HepG2 (cell line): ENCODE measurements at regions not wholly inside any gene's neighbourhood (a gene's known extent, or its start where the extent isn't known, plus 50 kb on each side); places are given as distances from the start of the nearest gene placed in this dataset.

Source experiments
- ATAC-seq: fragments of 200-7000 bp; cut with Tn5 transposase; 3 replicates; pipeline ENCODE4 v1.9.1; 2020; ENCODE audit warnings: mild to moderate bottlenecking, moderate library complexity
- BruUV-seq: library from RNA; stranded (reverse); fragments of 400-500 nt; replicated peaks from 2 replicates; lab custom pipeline; 2021; lab: Mats Ljungman, UMichigan
- CTCF ChIA-PET: fragments of 300-600 bp; formaldehyde crosslinking; extraction: SDS; loops from one replicate; lab custom pipeline; 2021; ENCODE audit warnings: low total read pairs, inconsistent platforms, low intra/inter-chr PET ratio; lab: Yijun Ruan, JAX
- POLR2A ChIA-PET: fragments of 350-600 bp; sonication (Branson Sonifier 250); formaldehyde crosslinking; loops from one replicate; lab custom pipeline; 2020; ENCODE audit warnings: antibody characterized with exemption, inconsistent platforms; lab: Yijun Ruan, JAX
- DNase-seq: peaks from one replicate; pipeline ENCODE4 v3.0.0-alpha.2; 2015; ENCODE audit warnings: low spot score
- FAIRE-seq: peaks from 3 replicates; lab custom pipeline; 2011; peaks lifted over from hg19 to GRCh38; lab: Jason Lieb, UNC
- H2AFZ ChIP-seq: one replicate; pipeline ENCODE4 v1.6.1; 2011; ENCODE audit warnings: low read length, inconsistent platforms
- H3K27ac ChIP-seq: fragments of 300-600 bp; 3 replicates; pipeline ENCODE4 v1.8.0; 2011; ENCODE audit warnings: mixed run types, mild to moderate bottlenecking, mixed read lengths, low read length, inconsistent platforms; ENCODE audit not compliant: insufficient read depth; ENCODE audit errors: extremely low read length
- H3K27me3 ChIP-seq, 2 experiments: fragments of 200-600 bp in 1 of 2; 2 replicates in 1 of 2; 3 replicates in 1 of 2; pipeline versions ENCODE4 v1.6.0 to v1.8.0; 2011; ENCODE audit warnings: low read length in 2 of 2, mild to moderate bottlenecking in 2 of 2, moderate library complexity in 2 of 2, inconsistent platforms in 1 of 2; ENCODE audit not compliant: insufficient read depth in 2 of 2, control insufficient read depth in 1 of 2
- H3K36me3 ChIP-seq, 2 experiments: fragments of 200-600 bp in 1 of 2; replicated peaks in 1 of 2; 2 replicates in 1 of 2; 3 replicates in 1 of 2; pipeline versions ENCODE4 v1.5.1 to v1.8.0; 2011; ENCODE audit warnings: low read length in 2 of 2, inconsistent platforms in 1 of 2; ENCODE audit not compliant: insufficient read depth in 2 of 2, control insufficient read depth in 1 of 2
- H3K4me1 ChIP-seq: 2 replicates; pipeline ENCODE4 v1.5.1; 2012; ENCODE audit warnings: low read length, inconsistent platforms; ENCODE audit not compliant: insufficient read depth
- H3K4me2 ChIP-seq: 2 replicates; pipeline ENCODE4 v1.6.0; 2011; ENCODE audit warnings: low read depth, low read length, inconsistent platforms
- H3K4me3 ChIP-seq, 3 experiments: fragments of 200-600 bp in 1 of 3; sonication (generic), shearing (Covaris generic) in 1 of 3; replicated peaks in 1 of 3; 2 replicates each; pipeline ENCODE4 v1.5.1; 2011 to 2016; ENCODE audit warnings: low read length in 3 of 3, inconsistent platforms in 2 of 3, low read depth in 2 of 3, mild to moderate bottlenecking in 2 of 3, control low read depth in 1 of 3, mixed read lengths in 1 of 3; ENCODE audit not compliant: insufficient read depth in 1 of 3
- H3K79me2 ChIP-seq: one replicate; pipeline ENCODE4 v1.6.1; 2011; ENCODE audit warnings: low read length, inconsistent platforms; ENCODE audit not compliant: insufficient read depth
- H3K9ac ChIP-seq: 2 replicates; pipeline ENCODE4 v1.6.0; 2011; ENCODE audit warnings: mild to moderate bottlenecking, low read depth, low read length, inconsistent platforms; ENCODE audit not compliant: insufficient read depth
- H3K9me3 ChIP-seq: 2 replicates; pipeline ENCODE4 v1.5.1; 2012; ENCODE audit warnings: mild to moderate bottlenecking, low read length
- H4K20me1 ChIP-seq: 2 replicates; pipeline ENCODE4 v1.6.0; 2011; ENCODE audit warnings: inconsistent platforms, mild to moderate bottlenecking, low read length, moderate library complexity; ENCODE audit not compliant: insufficient read depth
- ETV6 ChIP-seq: sonication (generic); formaldehyde crosslinking; conservative IDR thresholded peaks from 2 replicates; pipeline ENCODE4 v1.4.0; 2020; ENCODE audit warnings: missing genetic modification reagents
- HNRNPLL ChIP-seq: fragments of 200-400 bp; formaldehyde crosslinking; IDR thresholded peaks from 2 replicates; pipeline ENCODE4 v1.6.1; 2017; ENCODE audit warnings: mild to moderate bottlenecking, low read depth, low read length; ENCODE audit not compliant: poor library complexity, severe bottlenecking
- KDM1A ChIP-seq: IDR thresholded peaks from 2 replicates; pipeline ENCODE4 v1.6.1; 2016; ENCODE audit warnings: missing compliant biosample characterization
- KDM3A ChIP-seq: IDR thresholded peaks from 2 replicates; pipeline ENCODE4 v1.6.1; 2018; ENCODE audit warnings: low read depth, missing compliant biosample characterization
- KLF9 ChIP-seq: IDR thresholded peaks from 2 replicates; pipeline ENCODE4 v1.6.1; 2016; ENCODE audit warnings: low read depth
- MXD4 ChIP-seq: IDR thresholded peaks from 2 replicates; pipeline ENCODE4 v1.6.1; 2016; ENCODE audit warnings: mild to moderate bottlenecking, missing biosample characterization, missing genetic modification reagents
- PRDM15 ChIP-seq: sonication (generic); formaldehyde crosslinking; IDR thresholded peaks from 2 replicates; pipeline ENCODE4 v1.4.0; 2020; ENCODE audit warnings: missing genetic modification reagents
- SP1 ChIP-seq, 2 experiments: fragments of 450-650 bp in 1 of 2; sonication (generic) in 1 of 2; formaldehyde crosslinking in 1 of 2; IDR thresholded peaks; 2 replicates each; pipeline versions ENCODE4 v1.4.0 to v1.6.1; 2016 to 2020; ENCODE audit warnings: missing genetic modification reagents in 1 of 2
- ZBTB8A ChIP-seq: sonication (generic); formaldehyde crosslinking; IDR thresholded peaks from 2 replicates; pipeline ENCODE4 v1.4.0; 2020; ENCODE audit warnings: mild to moderate bottlenecking, low read depth, missing genetic modification reagents, borderline replicate concordance
- ZMYM3 ChIP-seq: sonication (generic); formaldehyde crosslinking; IDR thresholded peaks from 2 replicates; pipeline ENCODE4 v1.5.1; 2020; ENCODE audit warnings: mild to moderate bottlenecking, missing genetic modification reagents
- ZNF335 ChIP-seq: sonication (generic); formaldehyde crosslinking; IDR thresholded peaks from 2 replicates; pipeline ENCODE4 v1.4.0; 2020; ENCODE audit warnings: missing genetic modification reagents
- ZNF878 ChIP-seq: sonication (generic); formaldehyde crosslinking; IDR thresholded peaks from 2 replicates; pipeline ENCODE4 v1.8.1; 2023; ENCODE audit warnings: mild to moderate bottlenecking, missing genetic modification reagents, moderate library complexity
- WGBS: methylation state at CpG from one replicate; pipeline ENCODE4 v1.1.6; 2017; ENCODE audit warnings: low lambda C conversion rate; 5-methylcytosine and 5-hydroxymethylcytosine counted together
- in situ Hi-C: cut with HindIII; loops from 2 replicates; pipeline ENCODE4 v1.10.0; 2017; ENCODE audit warnings: low pct_unique_long_range_greater_than_20kb; ENCODE audit not compliant: extremely low pct_ligation_motif_present
- intact Hi-C: fragments of 100-400 bp; cut with micrococcal nuclease; formaldehyde crosslinking; loops from one replicate; pipeline ENCODE4 v1.10.0; 2022; ENCODE audit not compliant: unreplicated experiment
- TF ChIP-seq, protein P1 (sequence below): sonication (generic); formaldehyde crosslinking; IDR thresholded peaks from 2 replicates; pipeline ENCODE4 v1.4.0; 2020; ENCODE audit warnings: missing genetic modification reagents, borderline replicate concordance
- TF ChIP-seq, protein P2 (sequence below): sonication (generic); formaldehyde crosslinking; IDR thresholded peaks from 2 replicates; pipeline ENCODE4 v1.9.0; 2021; ENCODE audit warnings: missing genetic modification reagents, borderline replicate concordance

DNA sequence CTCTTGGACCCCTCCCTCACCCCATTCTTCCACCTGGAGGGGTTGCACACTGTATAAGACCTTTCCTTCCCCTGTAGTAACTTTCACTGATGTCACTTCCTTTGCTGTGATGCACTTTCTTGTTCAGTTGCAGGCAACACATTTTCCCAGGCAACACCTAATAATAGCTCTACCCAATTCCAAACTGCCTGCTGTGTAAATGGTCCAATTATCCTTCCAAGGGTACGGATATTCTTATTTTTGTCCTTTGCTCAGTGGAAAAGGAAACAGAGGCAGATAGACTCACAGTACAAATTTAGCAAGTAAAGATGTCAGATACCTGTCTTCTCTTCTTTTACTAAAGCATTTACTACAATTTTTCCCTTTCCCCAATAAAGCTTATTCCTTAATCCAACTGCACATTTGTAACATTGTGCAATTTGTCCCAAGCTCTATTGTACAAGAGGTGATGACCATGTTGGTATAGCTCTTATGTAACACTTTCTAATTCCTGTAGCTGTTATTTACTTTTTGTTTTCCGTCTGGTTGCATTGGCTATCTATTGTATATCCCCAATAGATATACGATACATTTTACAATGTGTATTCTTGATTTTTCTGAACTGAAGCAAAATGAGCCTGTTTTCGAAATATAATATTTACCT lies 69.1 kb upstream of the NPFFR2 start (continued):
- TF ChIP-seq KDM3A (CRISPR knock-in tag) (no peak), HNRNPLL (no peak), PRDM15 (no peak), ZNF878 (CRISPR knock-in tag) (no peak), KLF9 (CRISPR knock-in tag) (no peak)
- TF ChIP-seq, all 625 proteins: peak for 0

DNA sequence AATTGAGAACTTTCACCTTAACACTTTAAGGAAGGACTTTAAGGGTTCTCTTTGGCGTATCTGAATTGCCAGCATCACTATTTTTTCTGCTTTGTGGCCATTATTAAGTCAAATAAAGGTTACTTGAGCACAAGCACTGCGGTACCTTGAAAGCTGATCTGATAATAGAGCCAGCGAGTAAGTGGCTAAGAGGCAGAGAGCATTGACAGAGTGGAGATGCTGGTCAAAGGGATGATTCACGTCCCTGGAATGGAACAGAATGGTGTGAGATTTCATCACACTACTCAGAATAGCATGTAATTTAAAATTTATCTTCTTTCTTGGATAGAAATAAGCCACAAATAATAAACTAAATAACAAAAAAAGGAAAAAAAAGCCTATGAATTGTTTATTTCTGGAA lies 57.1 kb upstream of the NPFFR2 start:
- no peaks in the 10 kb centered on the region for H3K79me2 ChIP-seq
- no TSS peak for BruUV-seq
- no peaks in the 10 kb centered on the region for H4K20me1 ChIP-seq
- no peak overlapping the region for H3K27ac ChIP-seq
- POLR2A ChIA-PET, result no interaction called here
- no peak overlapping the region for H3K4me3 ChIP-seq
- in situ Hi-C loops (no loop called here), intact Hi-C loops (no loop called here)
- ATAC-seq (no peak), FAIRE-seq (no peak), DNase-seq (no peak)
- H3K36me3 ChIP-seq, result no peaks in the 10 kb centered on the region
- no peak overlapping the region for H3K4me2 ChIP-seq
- no peaks in the 10 kb centered on the region for H3K27me3 ChIP-seq
- H3K9ac ChIP-seq, result no peak overlapping the region
- CTCF ChIA-PET, result no interaction called here
- H3K4me1 ChIP-seq, result no peaks in the 10 kb centered on the region
- 5% methylated on average over 4 of the region's 4 CpGs for WGBS
- no peak overlapping the region for H2AFZ ChIP-seq
- H3K9me3 ChIP-seq, result peaks cover 56% of the 10 kb centered on the region
- TF ChIP-seq ZBTB8A (no peak), ETV6 (CRISPR knock-in tag) (no peak), KDM1A (no peak), ZMYM3 (CRISPR knock-in tag) (no peak), ZNF335 (CRISPR knock-in tag) (no peak), SP1 (IDR thresholded peaks at IDR 0.05) (no peak), SP1 (CRISPR knock-in tag; IDR thresholded peaks at IDR 0.05) (no peak), MXD4 (CRISPR knock-in tag) (no peak)
- TF ChIP-seq, protein P1, sequence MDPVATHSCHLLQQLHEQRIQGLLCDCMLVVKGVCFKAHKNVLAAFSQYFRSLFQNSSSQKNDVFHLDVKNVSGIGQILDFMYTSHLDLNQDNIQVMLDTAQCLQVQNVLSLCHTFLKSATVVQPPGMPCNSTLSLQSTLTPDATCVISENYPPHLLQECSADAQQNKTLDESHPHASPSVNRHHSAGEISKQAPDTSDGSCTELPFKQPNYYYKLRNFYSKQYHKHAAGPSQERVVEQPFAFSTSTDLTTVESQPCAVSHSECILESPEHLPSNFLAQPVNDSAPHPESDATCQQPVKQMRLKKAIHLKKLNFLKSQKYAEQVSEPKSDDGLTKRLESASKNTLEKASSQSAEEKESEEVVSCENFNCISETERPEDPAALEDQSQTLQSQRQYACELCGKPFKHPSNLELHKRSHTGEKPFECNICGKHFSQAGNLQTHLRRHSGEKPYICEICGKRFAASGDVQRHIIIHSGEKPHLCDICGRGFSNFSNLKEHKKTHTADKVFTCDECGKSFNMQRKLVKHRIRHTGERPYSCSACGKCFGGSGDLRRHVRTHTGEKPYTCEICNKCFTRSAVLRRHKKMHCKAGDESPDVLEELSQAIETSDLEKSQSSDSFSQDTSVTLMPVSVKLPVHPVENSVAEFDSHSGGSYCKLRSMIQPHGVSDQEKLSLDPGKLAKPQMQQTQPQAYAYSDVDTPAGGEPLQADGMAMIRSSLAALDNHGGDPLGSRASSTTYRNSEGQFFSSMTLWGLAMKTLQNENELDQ (CRISPR knock-in tag), result no peak
- TF ChIP-seq, protein P2, sequence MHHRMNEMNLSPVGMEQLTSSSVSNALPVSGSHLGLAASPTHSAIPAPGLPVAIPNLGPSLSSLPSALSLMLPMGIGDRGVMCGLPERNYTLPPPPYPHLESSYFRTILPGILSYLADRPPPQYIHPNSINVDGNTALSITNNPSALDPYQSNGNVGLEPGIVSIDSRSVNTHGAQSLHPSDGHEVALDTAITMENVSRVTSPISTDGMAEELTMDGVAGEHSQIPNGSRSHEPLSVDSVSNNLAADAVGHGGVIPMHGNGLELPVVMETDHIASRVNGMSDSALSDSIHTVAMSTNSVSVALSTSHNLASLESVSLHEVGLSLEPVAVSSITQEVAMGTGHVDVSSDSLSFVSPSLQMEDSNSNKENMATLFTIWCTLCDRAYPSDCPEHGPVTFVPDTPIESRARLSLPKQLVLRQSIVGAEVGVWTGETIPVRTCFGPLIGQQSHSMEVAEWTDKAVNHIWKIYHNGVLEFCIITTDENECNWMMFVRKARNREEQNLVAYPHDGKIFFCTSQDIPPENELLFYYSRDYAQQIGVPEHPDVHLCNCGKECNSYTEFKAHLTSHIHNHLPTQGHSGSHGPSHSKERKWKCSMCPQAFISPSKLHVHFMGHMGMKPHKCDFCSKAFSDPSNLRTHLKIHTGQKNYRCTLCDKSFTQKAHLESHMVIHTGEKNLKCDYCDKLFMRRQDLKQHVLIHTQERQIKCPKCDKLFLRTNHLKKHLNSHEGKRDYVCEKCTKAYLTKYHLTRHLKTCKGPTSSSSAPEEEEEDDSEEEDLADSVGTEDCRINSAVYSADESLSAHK (CRISPR knock-in tag), result no peak
